HCT116 (cell line): ENCODE measurements at regions not wholly inside any gene's neighbourhood (a gene's known extent, or its start where the extent isn't known, plus 50 kb on each side); places are given as distances from the start of the nearest gene placed in this dataset.
"Not testable (repeated sequence)": the region's sequence is repeated elsewhere in the genome, so short reads cannot be mapped to it uniquely, and the experiment has no call there.

ENCODE experiments used
- ATAC-seq: fragments of 200-7000 bp; cut with Tn5 transposase; 2 replicates; pipeline ENCODE4 v1.9.1; 2020; ENCODE audit warnings: mild to moderate bottlenecking, moderate library complexity
- BruUV-seq: library from RNA; stranded (reverse); fragments of 400-500 nt; replicated peaks from 2 replicates; lab custom pipeline; 2021; lab: Mats Ljungman, UMichigan
- CTCF ChIA-PET: fragments of 300-600 bp; sonication (Branson Sonifier 250); formaldehyde crosslinking; loops from one replicate; lab custom pipeline; 2021; ENCODE audit warnings: antibody characterized with exemption; lab: Charles Lee
- POLR2A ChIA-PET: fragments of 300-600, 350-600 bp; sonication (Branson Sonifier 250); formaldehyde crosslinking; loops from one replicate; lab custom pipeline; 2021; ENCODE audit warnings: antibody characterized with exemption; lab: Charles Lee
- RAD21 ChIA-PET, 2 experiments: fragments of 300-600 bp; sonication (Branson Sonifier 250); formaldehyde crosslinking; loops; one replicate each; lab custom pipeline; 2023; ENCODE audit warnings: low total read pairs in 2 of 2; ENCODE audit not compliant: uncharacterized antibody in 2 of 2, unreplicated experiment in 2 of 2, low non-redundant PET in 1 of 2; lab: Charles Lee
- DNase-seq: peaks from one replicate; pipeline ENCODE4 v3.0.0-alpha.2; 2010; ENCODE audit warnings: low read depth, low spot score
- H2AFZ ChIP-seq: fragments of 200-600 bp; shearing (Covaris generic), sonication (generic); 2 replicates; pipeline ENCODE4 v1.6.1; 2017; ENCODE audit warnings: low read depth, mixed run types, mixed read lengths, antibody characterized with exemption, low read length; ENCODE audit not compliant: poor library complexity, severe bottlenecking
- H3K27ac ChIP-seq: 2 replicates; pipeline ENCODE4 v1.5.1; 2012; ENCODE audit warnings: low read depth, low read length
- H3K27me3 ChIP-seq: fragments of 200-600 bp; sonication (generic); 2 replicates; pipeline ENCODE4 v1.6.1; 2016; ENCODE audit warnings: mixed run types, low read length, mixed read lengths; ENCODE audit not compliant: insufficient read depth
- H3K36me3 ChIP-seq, 2 experiments: fragments of 200-500 bp in 1 of 2; fragments of 200-600 bp in 1 of 2; sonication (Bioruptor generic) in 1 of 2; sonication (generic) in 1 of 2; 2 replicates each; pipeline versions ENCODE4 v1.5.1 to v1.6.1; 2014 to 2016; ENCODE audit warnings: low read length in 2 of 2, inconsistent platforms in 1 of 2, mixed read lengths in 1 of 2, mixed run types in 1 of 2; ENCODE audit not compliant: insufficient read depth in 2 of 2, control insufficient read depth in 1 of 2
- H3K4me1 ChIP-seq, 2 experiments: fragments of 200-600 bp in 1 of 2; sonication (generic) in 1 of 2; 2 replicates each; pipeline versions ENCODE4 v1.5.1 to v1.6.1; 2012 to 2017; ENCODE audit warnings: low read length in 2 of 2, inconsistent platforms in 1 of 2, mild to moderate bottlenecking in 1 of 2, mixed read lengths in 1 of 2, mixed run types in 1 of 2, moderate library complexity in 1 of 2; ENCODE audit not compliant: insufficient read depth in 2 of 2, control insufficient read depth in 1 of 2
- H3K4me2 ChIP-seq: fragments of 200-600 bp; sonication (generic); 2 replicates; pipeline ENCODE4 v1.6.1; 2017; ENCODE audit warnings: mixed run types, low read length, mixed read lengths
- H3K4me3 ChIP-seq, 2 experiments: fragments of 200-600 bp in 1 of 2; sonication (generic) in 1 of 2; replicated peaks in 1 of 2; 2 replicates each; pipeline ENCODE4 v1.5.1; 2011 to 2016; ENCODE audit warnings: low read length in 2 of 2, control low read depth in 1 of 2, low read depth in 1 of 2, mild to moderate bottlenecking in 1 of 2, mixed read lengths in 1 of 2, mixed run types in 1 of 2
- H3K79me2 ChIP-seq: fragments of 200-600 bp; sonication (generic); 2 replicates; pipeline ENCODE4 v1.6.1; 2017; ENCODE audit warnings: mild to moderate bottlenecking, mixed run types, low read length, moderate library complexity, mixed read lengths; ENCODE audit not compliant: insufficient read depth
- H3K9ac ChIP-seq: fragments of 200-600 bp; sonication (generic); 2 replicates; pipeline ENCODE4 v1.6.1; 2016; ENCODE audit warnings: low read length, mixed read lengths
- H3K9me2 ChIP-seq: fragments of 200-600 bp; sonication (generic), shearing (Covaris generic); 2 replicates; pipeline ENCODE4 v1.6.1; 2017; ENCODE audit warnings: mixed run types, mild to moderate bottlenecking, moderate library complexity; ENCODE audit not compliant: insufficient read depth
- H3K9me3 ChIP-seq, 2 experiments: fragments of 200-500 bp in 1 of 2; fragments of 200-600 bp in 1 of 2; sonication (Bioruptor generic) in 1 of 2; sonication (generic) in 1 of 2; 2 replicates each; pipeline ENCODE4 v1.6.1; 2014 to 2017; ENCODE audit warnings: low read length in 2 of 2, mixed read lengths in 2 of 2, inconsistent platforms in 1 of 2, low read depth in 1 of 2, mild to moderate bottlenecking in 1 of 2, mixed run types in 1 of 2, moderate library complexity in 1 of 2; ENCODE audit not compliant: control insufficient read depth in 1 of 2, insufficient read depth in 1 of 2
- H4K20me1 ChIP-seq: fragments of 200-600 bp; sonication (generic), shearing (Covaris generic); 2 replicates; pipeline ENCODE4 v1.6.1; 2017; ENCODE audit warnings: mixed run types, mild to moderate bottlenecking, moderate library complexity; ENCODE audit not compliant: insufficient read depth
- CBX3 ChIP-seq: IDR thresholded peaks from 2 replicates; pipeline ENCODE4 v1.6.1; 2012; ENCODE audit warnings: low read depth
- CEBPB ChIP-seq: IDR thresholded peaks from 2 replicates; pipeline ENCODE4 v1.6.1; 2012; ENCODE audit warnings: low read depth
- CTCF ChIP-seq, 3 experiments: fragments of 200-600 bp in 1 of 3; sonication (generic) in 1 of 3; IDR thresholded peaks in 2 of 3; conservative IDR thresholded peaks in 1 of 3; 2 replicates each; pipeline ENCODE4 v1.5.1; 2012 to 2017; ENCODE audit warnings: low read depth in 2 of 3, low read length in 2 of 3, antibody characterized with exemption in 1 of 3, borderline replicate concordance in 1 of 3, control low read depth in 1 of 3, mild to moderate bottlenecking in 1 of 3, mixed read lengths in 1 of 3, mixed run types in 1 of 3, moderate library complexity in 1 of 3; ENCODE audit not compliant: insufficient read depth in 1 of 3
- EZH2 ChIP-seq: fragments of 200-600 bp; sonication (generic); IDR thresholded peaks from 2 replicates; pipeline ENCODE4 v1.6.1; 2017; ENCODE audit warnings: antibody characterized with exemption, mixed run types
- EZH2phosphoT487 ChIP-seq: fragments of 200-600 bp; IDR thresholded peaks from 2 replicates; pipeline ENCODE4 v1.6.1; 2018; ENCODE audit warnings: antibody characterized with exemption, borderline replicate concordance
- FOSL1 ChIP-seq: IDR thresholded peaks from 2 replicates; pipeline ENCODE4 v1.6.1; 2012; ENCODE audit warnings: low read depth
- MAX ChIP-seq: IDR thresholded peaks from 2 replicates; pipeline ENCODE4 v1.6.1; 2012
- POLR2AphosphoS5 ChIP-seq: IDR thresholded peaks from 2 replicates; pipeline ENCODE4 v1.6.1; 2011; ENCODE audit warnings: mild to moderate bottlenecking, low read depth, low read length, moderate library complexity
- RAD21 ChIP-seq: IDR thresholded peaks from 2 replicates; pipeline ENCODE4 v1.6.1; 2012; ENCODE audit warnings: low read depth, mild to moderate bottlenecking
- TCF7L2 ChIP-seq: IDR thresholded peaks from 2 replicates; pipeline ENCODE4 v1.7.0; 2011; ENCODE audit warnings: borderline replicate concordance, inconsistent platforms; ENCODE audit not compliant: insufficient read depth, insufficient read length; ENCODE audit errors: extremely low read depth
- ZNF274 ChIP-seq: fragments of 200-500 bp; sonication (Bioruptor generic); IDR thresholded peaks from 2 replicates; pipeline ENCODE4 v1.6.1; 2014; ENCODE audit warnings: mild to moderate bottlenecking, low read depth, low read length, inconsistent platforms
- intact Hi-C: fragments of 100-400 bp; cut with micrococcal nuclease; formaldehyde crosslinking; loops from 2 replicates; pipeline ENCODE4 v1.10.0; 2022

GRCh38 chr14:28830115-28830534 is 63.5 kb downstream of the FOXG1 start:
- H3K4me2 ChIP-seq = no peak overlapping the region
- H3K9ac ChIP-seq = no peak overlapping the region
- H3K9me3 ChIP-seq = peaks cover 2 to 16% of the 10 kb centered on the region in 2 experiments; a peak in 2 of 4 replicates
- no peaks in the 10 kb centered on the region for H3K27me3 ChIP-seq
- RAD21 ChIA-PET = no interaction called here
- H3K79me2 ChIP-seq = no peaks in the 10 kb centered on the region
- no peak for DNase-seq
- no peaks in the 10 kb centered on the region for H3K4me1 ChIP-seq
- no peaks in the 10 kb centered on the region for H3K36me3 ChIP-seq
- intact Hi-C loops = no loop called here
- H4K20me1 ChIP-seq = no peaks in the 10 kb centered on the region
- no peak for ATAC-seq
- no TSS peak for BruUV-seq
- no peak overlapping the region for H2AFZ ChIP-seq
- H3K27ac ChIP-seq = no peak overlapping the region
- no peaks in the 10 kb centered on the region for H3K9me2 ChIP-seq
- no peak overlapping the region for H3K4me3 ChIP-seq
- POLR2A ChIA-PET = no interaction called here
- TF ChIP-seq POLR2AphosphoS5 = no peak
- no peak for TF ChIP-seq CBX3
- no peak for TF ChIP-seq TCF7L2
- TF ChIP-seq MAX = no peak
- no peak for TF ChIP-seq EZH2
- no peak for TF ChIP-seq ZNF274
- CTCF ChIA-PET = no interaction called here

GRCh38 chr14:28831126-28831525 is 64.5 kb downstream of the FOXG1 start:
- Histone ChIP-seq H2AFZ (no peak overlapping the region), H3K9me3 (peaks cover 0 to 15% of the 10 kb centered on the region in 2 experiments; a peak in 2 of 4 replicates), H4K20me1 (no peaks in the 10 kb centered on the region), H3K4me1 (no peaks in the 10 kb centered on the region), H3K36me3 (no peaks in the 10 kb centered on the region), H3K27me3 (no peaks in the 10 kb centered on the region), H3K27ac (no peak overlapping the region), H3K4me3 (no peak overlapping the region), H3K4me2 (no peak overlapping the region), H3K9ac (no peak overlapping the region), H3K79me2 (no peaks in the 10 kb centered on the region), H3K9me2 (no peaks in the 10 kb centered on the region)
- TF ChIP-seq CEBPB (no peak), FOSL1 (no peak), EZH2 (no peak), EZH2phosphoT487 (no peak), RAD21 (no peak), CTCF (IDR thresholded peaks at IDR 0.05 in 2 of 3, conservative IDR thresholded peaks at IDR 0.05 in 1 of 3; ENCODE audit: borderline replicate concordance in 1 of 3, insufficient read depth in 1 of 3, low read depth in 2 of 3, low read length in 2 of 3) (no peak)
- DNase-seq (no peak), ATAC-seq (no peak)
- intact Hi-C loops = no loop called here
- no TSS peak for BruUV-seq
- ChIA-PET POLR2A (no interaction called here), RAD21 (no interaction called here), CTCF (no interaction called here)

GRCh38 chr14:28842569-28842968 is 76.0 kb downstream of the FOXG1 start:
- BruUV-seq, H3K9ac ChIP-seq, H2AFZ ChIP-seq, H3K4me1 ChIP-seq, H3K27me3 ChIP-seq, ATAC-seq, H3K79me2 ChIP-seq, H3K36me3 ChIP-seq, H3K4me2 ChIP-seq, POLR2A ChIA-PET, RAD21 ChIA-PET, H3K4me3 ChIP-seq, H3K27ac ChIP-seq, DNase-seq, CTCF ChIA-PET, intact Hi-C loops, H4K20me1 ChIP-seq, H3K9me2 ChIP-seq: not testable (repeated sequence)
- peaks cover 6 to 19% of the 10 kb centered on the region in 2 experiments; a peak in 2 of 4 replicates for H3K9me3 ChIP-seq
